ENCODE measurements at regions not wholly inside any gene's neighbourhood (a gene's known extent, or its start where the extent isn't known, plus 50 kb on each side); places are given as distances from the start of the nearest gene placed in this dataset.

- Mint-ChIP-seq H3K27ac (no peak overlapping the region), H3K36me3 (no peaks in the 10 kb centered on the region), H3K4me1 (no peaks in the 10 kb centered on the region), H3K4me3 (no peak overlapping the region), H3K9me3 (peaks cover 0 to 9% (median 6%) of the 10 kb centered on the region in 5 donors), H3K27me3 (no peaks in the 10 kb centered on the region)
- H3K36me3 ChIP-seq (ENCODE audit: insufficient read depth, low read length): no peaks in the 10 kb centered on the region
- H3K4me3 ChIP-seq (ENCODE audit: low read length): no peak overlapping the region
- no peak for DNase-seq
- ChIA-PET POLR2A (no interaction called here), CTCF (no interaction called here)
- no peaks in the 10 kb centered on the region for H3K27me3 ChIP-seq (ENCODE audit: insufficient read depth, low read length, poor library complexity, severe bottlenecking)
- no peaks in the 10 kb centered on the region for H3K9me3 ChIP-seq (ENCODE audit: low read length)
- H3K4me1 ChIP-seq (ENCODE audit: insufficient read depth, low read length): no peaks in the 10 kb centered on the region
- H3K27ac ChIP-seq (ENCODE audit: low read depth, low read length): no peak overlapping the region
Observed at GRCh38 chr7:126157391-126157790, 1095.3 kb downstream of the GRM8 start.

GRCh38 chr7:126150278-126150958, 1102.3 kb downstream of the GRM8 start:
- Mint-ChIP-seq H3K4me3 (no peak overlapping the region), H3K9me3 (peaks cover 0 to 11% (median 3%) of the 10 kb centered on the region in 5 donors), H3K4me1 (no peaks in the 10 kb centered on the region), H3K36me3 (no peaks in the 10 kb centered on the region), H3K27me3 (no peaks in the 10 kb centered on the region), H3K27ac (no peak overlapping the region)
- Histone ChIP-seq H3K4me3 (ENCODE audit: low read length) (no peak overlapping the region), H3K36me3 (ENCODE audit: insufficient read depth, low read length) (no peaks in the 10 kb centered on the region), H3K27me3 (ENCODE audit: insufficient read depth, low read length, poor library complexity, severe bottlenecking) (no peaks in the 10 kb centered on the region), H3K4me1 (ENCODE audit: insufficient read depth, low read length) (no peaks in the 10 kb centered on the region), H3K9me3 (ENCODE audit: low read length) (no peaks in the 10 kb centered on the region), H3K27ac (ENCODE audit: low read depth, low read length) (no peak overlapping the region)
- CTCF ChIA-PET: no interaction called here
- DNase-seq: no peak
- POLR2A ChIA-PET: no interaction called here

- DNase-seq: no peak
- no peaks in the 10 kb centered on the region for H3K36me3 Mint-ChIP-seq
- Histone ChIP-seq H3K4me1 (ENCODE audit: insufficient read depth, low read length) (no peaks in the 10 kb centered on the region), H3K4me3 (ENCODE audit: low read length) (no peak overlapping the region), H3K27me3 (ENCODE audit: insufficient read depth, low read length, poor library complexity, severe bottlenecking) (no peaks in the 10 kb centered on the region), H3K27ac (ENCODE audit: low read depth, low read length) (no peak overlapping the region), H3K9me3 (ENCODE audit: low read length) (no peaks in the 10 kb centered on the region), H3K36me3 (ENCODE audit: insufficient read depth, low read length) (no peaks in the 10 kb centered on the region)
- no peaks in the 10 kb centered on the region for H3K27me3 Mint-ChIP-seq
- no peak overlapping the region for H3K27ac Mint-ChIP-seq
- CTCF ChIA-PET: no interaction called here
- no peak overlapping the region for H3K4me3 Mint-ChIP-seq
- POLR2A ChIA-PET: no interaction called here
- H3K4me1 Mint-ChIP-seq: no peaks in the 10 kb centered on the region
- H3K9me3 Mint-ChIP-seq: peaks cover 0 to 7% (median 3%) of the 10 kb centered on the region in 5 donors
Observed at GRCh38 chr7:126140858-126141466, 1111.8 kb downstream of the GRM8 start.

- POLR2A ChIA-PET: no interaction called here
- H3K27me3 Mint-ChIP-seq: no peaks in the 10 kb centered on the region
Observed at GRCh38 chr7:126119981-126120380, 1132.8 kb downstream of the GRM8 start.

GRCh38 chr7:126103582-126103981, 1149.2 kb downstream of the GRM8 start:
- H3K9me3 Mint-ChIP-seq: peaks cover 3 to 36% (median 9%) of the 10 kb centered on the region in 5 donors
- H3K27me3 Mint-ChIP-seq: no peaks in the 10 kb centered on the region
- no peaks in the 10 kb centered on the region for H3K36me3 ChIP-seq (ENCODE audit: insufficient read depth, low read length)
- H3K27ac ChIP-seq (ENCODE audit: low read depth, low read length): no peak overlapping the region
- ChIA-PET CTCF (no interaction called here), POLR2A (no interaction called here)
- no peaks in the 10 kb centered on the region for H3K4me1 ChIP-seq (ENCODE audit: insufficient read depth, low read length)
- H3K27ac Mint-ChIP-seq: no peak overlapping the region
- H3K27me3 ChIP-seq (ENCODE audit: insufficient read depth, low read length, poor library complexity, severe bottlenecking): no peaks in the 10 kb centered on the region
- H3K4me3 ChIP-seq (ENCODE audit: low read length): no peak overlapping the region
- H3K9me3 ChIP-seq (ENCODE audit: low read length): no peaks in the 10 kb centered on the region
- no peak for DNase-seq
- no peak overlapping the region for H3K4me3 Mint-ChIP-seq
- H3K4me1 Mint-ChIP-seq: no peaks in the 10 kb centered on the region
- H3K36me3 Mint-ChIP-seq: no peaks in the 10 kb centered on the region

More at GRCh38 chr7:126119981-126120380, 1132.8 kb downstream of the GRM8 start:
- Mint-ChIP-seq H3K36me3 (no peaks in the 10 kb centered on the region), H3K4me1 (no peaks in the 10 kb centered on the region), H3K9me3 (peaks cover 5 to 29% (median 8%) of the 10 kb centered on the region in 5 donors), H3K4me3 (no peak overlapping the region), H3K27ac (no peak overlapping the region)
- no peaks in the 10 kb centered on the region for H3K36me3 ChIP-seq (ENCODE audit: insufficient read depth, low read length)
- no peak overlapping the region for H3K27ac ChIP-seq (ENCODE audit: low read depth, low read length)
- DNase-seq: no peak
- H3K27me3 ChIP-seq (ENCODE audit: insufficient read depth, low read length, poor library complexity, severe bottlenecking): no peaks in the 10 kb centered on the region
- H3K4me1 ChIP-seq (ENCODE audit: insufficient read depth, low read length): no peaks in the 10 kb centered on the region
- CTCF ChIA-PET: no interaction called here
- no peaks in the 10 kb centered on the region for H3K9me3 ChIP-seq (ENCODE audit: low read length)
- H3K4me3 ChIP-seq (ENCODE audit: low read length): no peak overlapping the region

GRCh38 chr7:126083014-126083413, 1153.4 kb upstream of the POT1 start:
- H3K4me1 ChIP-seq (ENCODE audit: insufficient read depth, low read length): no peaks in the 10 kb centered on the region
- POLR2A ChIA-PET: no interaction called here
- no peaks in the 10 kb centered on the region for H3K9me3 ChIP-seq (ENCODE audit: low read length)
- CTCF ChIA-PET: no interaction called here
- no peaks in the 10 kb centered on the region for H3K27me3 ChIP-seq (ENCODE audit: insufficient read depth, low read length, poor library complexity, severe bottlenecking)
- Mint-ChIP-seq H3K4me3 (no peak overlapping the region), H3K27me3 (no peaks in the 10 kb centered on the region), H3K9me3 (peaks cover 0 to 38% (median 10%) of the 10 kb centered on the region in 5 donors), H3K4me1 (no peaks in the 10 kb centered on the region), H3K27ac (no peak overlapping the region), H3K36me3 (no peaks in the 10 kb centered on the region)
- DNase-seq: no peak
- no peak overlapping the region for H3K4me3 ChIP-seq (ENCODE audit: low read length)
- H3K36me3 ChIP-seq (ENCODE audit: insufficient read depth, low read length): no peaks in the 10 kb centered on the region
- H3K27ac ChIP-seq (ENCODE audit: low read depth, low read length): no peak overlapping the region

GRCh38 chr7:126079581-126079980, 1150.0 kb upstream of the POT1 start:
- Histone ChIP-seq H3K4me1 (ENCODE audit: insufficient read depth, low read length) (no peaks in the 10 kb centered on the region), H3K27me3 (ENCODE audit: insufficient read depth, low read length, poor library complexity, severe bottlenecking) (no peaks in the 10 kb centered on the region), H3K27ac (ENCODE audit: low read depth, low read length) (no peak overlapping the region), H3K4me3 (ENCODE audit: low read length) (no peak overlapping the region), H3K9me3 (ENCODE audit: low read length) (no peaks in the 10 kb centered on the region), H3K36me3 (ENCODE audit: insufficient read depth, low read length) (no peaks in the 10 kb centered on the region)
- Mint-ChIP-seq H3K36me3 (no peaks in the 10 kb centered on the region), H3K27ac (no peak overlapping the region), H3K9me3 (peaks cover 3 to 47% (median 3%) of the 10 kb centered on the region in 5 donors), H3K4me3 (no peak overlapping the region), H3K4me1 (no peaks in the 10 kb centered on the region), H3K27me3 (no peaks in the 10 kb centered on the region)
- POLR2A ChIA-PET: no interaction called here
- CTCF ChIA-PET: no interaction called here
- no peak for DNase-seq

- ChIA-PET CTCF (no interaction called here), POLR2A (no interaction called here)
- H3K27me3 ChIP-seq (ENCODE audit: insufficient read depth, low read length, poor library complexity, severe bottlenecking): no peaks in the 10 kb centered on the region
- peaks cover 2 to 51% (median 3%) of the 10 kb centered on the region in 5 donors for H3K9me3 Mint-ChIP-seq
- no peaks in the 10 kb centered on the region for H3K36me3 Mint-ChIP-seq
- H3K4me3 ChIP-seq (ENCODE audit: low read length): no peak overlapping the region
- no peaks in the 10 kb centered on the region for H3K4me1 Mint-ChIP-seq
- H3K9me3 ChIP-seq (ENCODE audit: low read length): no peaks in the 10 kb centered on the region
- no peak overlapping the region for H3K27ac ChIP-seq (ENCODE audit: low read depth, low read length)
- DNase-seq: no peak
- no peaks in the 10 kb centered on the region for H3K4me1 ChIP-seq (ENCODE audit: insufficient read depth, low read length)
- H3K4me3 Mint-ChIP-seq: no peak overlapping the region
- H3K36me3 ChIP-seq (ENCODE audit: insufficient read depth, low read length): no peaks in the 10 kb centered on the region
- no peak overlapping the region for H3K27ac Mint-ChIP-seq
- H3K27me3 Mint-ChIP-seq: no peaks in the 10 kb centered on the region
Observed at GRCh38 chr7:126079151-126079550, 1149.5 kb upstream of the POT1 start.
